MM.1S (cell line): ENCODE measurements at regions not wholly inside any gene's neighbourhood (a gene's known extent, or its start where the extent isn't known, plus 50 kb on each side); places are given as distances from the start of the nearest gene placed in this dataset.

Experiments used
- DNase-seq: peaks from one replicate; pipeline ENCODE4 v3.0.0-alpha.2; 2015
- H2AFZ ChIP-seq: fragments of 300-600 bp; sonication (generic); 2 replicates; pipeline ENCODE4 v1.6.0; 2016; ENCODE audit warnings: antibody characterized with exemption, low read length
- H3F3A ChIP-seq: fragments of 300-600 bp; sonication (generic); 2 replicates; pipeline ENCODE4 v1.6.1; 2016; ENCODE audit warnings: mild to moderate bottlenecking, antibody characterized with exemption, low read length, moderate library complexity, mixed read lengths; ENCODE audit not compliant: insufficient read depth
- H3K27ac ChIP-seq: fragments of 300-600 bp; sonication (generic); 2 replicates; pipeline ENCODE4 v1.5.1; 2016; ENCODE audit warnings: mild to moderate bottlenecking, low read length
- H3K27me3 ChIP-seq: fragments of 300-600 bp; sonication (generic); replicated peaks from 2 replicates; pipeline ENCODE4 v1.6.0; 2016; ENCODE audit warnings: low read length; ENCODE audit not compliant: insufficient read depth
- H3K36me3 ChIP-seq: fragments of 300-600 bp; sonication (generic); replicated peaks from 2 replicates; pipeline ENCODE4 v1.6.1; 2016; ENCODE audit warnings: mild to moderate bottlenecking, low read length, mixed read lengths; ENCODE audit not compliant: insufficient read depth
- H3K4me1 ChIP-seq: fragments of 300-600 bp; sonication (generic); 2 replicates; pipeline ENCODE4 v1.6.1; 2016; ENCODE audit warnings: low read length, mixed read lengths
- H3K4me2 ChIP-seq: fragments of 300-600 bp; sonication (generic); 2 replicates; pipeline ENCODE4 v1.6.0; 2016; ENCODE audit warnings: low read depth, low read length
- H3K4me3 ChIP-seq: fragments of 300-600 bp; sonication (generic); 2 replicates; pipeline ENCODE4 v1.5.1; 2016; ENCODE audit warnings: low read length, mixed read lengths
- H3K79me2 ChIP-seq: fragments of 300-600 bp; sonication (generic); 2 replicates; pipeline ENCODE4 v1.6.1; 2016; ENCODE audit warnings: mixed run types, low read length, mixed read lengths
- H3K9ac ChIP-seq: fragments of 300-600 bp; sonication (generic); 2 replicates; pipeline ENCODE4 v1.6.1; 2016; ENCODE audit warnings: low read length, mixed read lengths
- H3K9me2 ChIP-seq: fragments of 300-600 bp; sonication (generic); replicated peaks from 2 replicates; pipeline ENCODE4 v1.6.1; 2016; ENCODE audit warnings: mild to moderate bottlenecking, low read length, mixed read lengths; ENCODE audit not compliant: insufficient read depth
- H3K9me3 ChIP-seq: fragments of 300-600 bp; sonication (generic); replicated peaks from 2 replicates; pipeline ENCODE4 v1.6.1; 2016; ENCODE audit warnings: mild to moderate bottlenecking, low read length, mixed read lengths; ENCODE audit not compliant: insufficient read depth
- H4K20me1 ChIP-seq: fragments of 300-600 bp; sonication (generic); 2 replicates; pipeline ENCODE4 v1.6.1; 2016; ENCODE audit warnings: mild to moderate bottlenecking, low read length, moderate library complexity, mixed read lengths; ENCODE audit not compliant: insufficient read depth
- EZH2 ChIP-seq: fragments of 300-600 bp; sonication (generic); optimal IDR thresholded peaks from 2 replicates; pipeline ENCODE3; 2017; ENCODE audit warnings: low read depth, mild to moderate bottlenecking, antibody characterized with exemption, low read length, mixed read lengths
- EZH2phosphoT487 ChIP-seq: fragments of 300-600 bp; sonication (generic); IDR thresholded peaks from 2 replicates; pipeline ENCODE4 v1.6.1; 2018; ENCODE audit warnings: antibody characterized with exemption, low read length
- TF ChIP-seq, protein P1 (sequence below): fragments of 300-600 bp; sonication (generic); IDR thresholded peaks from 2 replicates; pipeline ENCODE4 v1.5.1; 2016; ENCODE audit warnings: antibody characterized with exemption, low read length, mixed read lengths

DNA sequence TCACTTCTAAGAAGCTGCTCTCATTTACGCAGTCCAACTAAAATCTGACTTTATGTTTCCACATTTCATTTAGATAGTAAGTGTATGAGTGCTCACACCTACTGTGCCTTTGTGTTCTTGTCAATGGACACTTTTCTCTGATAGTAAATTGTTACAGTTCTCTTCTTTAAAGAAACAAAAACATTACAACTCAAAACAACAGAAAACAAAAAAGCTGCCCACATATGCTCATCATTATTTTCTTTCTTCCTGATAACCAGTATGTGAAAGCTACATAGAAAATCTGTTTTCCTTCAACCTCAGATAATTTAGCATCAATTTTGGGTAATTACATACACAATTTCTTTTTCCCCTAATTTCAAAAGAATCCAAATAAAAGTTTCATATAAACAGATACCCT is 1247.8 kb upstream of the NXPH2 start:
- Histone ChIP-seq H3K27ac (no peak overlapping the region), H3K27me3 (no peaks in the 10 kb centered on the region), H4K20me1 (no peaks in the 10 kb centered on the region), H3K4me3 (no peak overlapping the region), H3K79me2 (no peaks in the 10 kb centered on the region), H2AFZ (no peak overlapping the region), H3K9ac (no peak overlapping the region), H3K4me2 (no peak overlapping the region), H3F3A (no peaks in the 10 kb centered on the region), H3K36me3 (no peaks in the 10 kb centered on the region), H3K9me2 (no peaks in the 10 kb centered on the region), H3K4me1 (no peaks in the 10 kb centered on the region), H3K9me3 (no peaks in the 10 kb centered on the region)
- no peak for DNase-seq
- TF ChIP-seq EZH2: no peak
- no peak for TF ChIP-seq EZH2phosphoT487
- TF ChIP-seq, protein P1, sequence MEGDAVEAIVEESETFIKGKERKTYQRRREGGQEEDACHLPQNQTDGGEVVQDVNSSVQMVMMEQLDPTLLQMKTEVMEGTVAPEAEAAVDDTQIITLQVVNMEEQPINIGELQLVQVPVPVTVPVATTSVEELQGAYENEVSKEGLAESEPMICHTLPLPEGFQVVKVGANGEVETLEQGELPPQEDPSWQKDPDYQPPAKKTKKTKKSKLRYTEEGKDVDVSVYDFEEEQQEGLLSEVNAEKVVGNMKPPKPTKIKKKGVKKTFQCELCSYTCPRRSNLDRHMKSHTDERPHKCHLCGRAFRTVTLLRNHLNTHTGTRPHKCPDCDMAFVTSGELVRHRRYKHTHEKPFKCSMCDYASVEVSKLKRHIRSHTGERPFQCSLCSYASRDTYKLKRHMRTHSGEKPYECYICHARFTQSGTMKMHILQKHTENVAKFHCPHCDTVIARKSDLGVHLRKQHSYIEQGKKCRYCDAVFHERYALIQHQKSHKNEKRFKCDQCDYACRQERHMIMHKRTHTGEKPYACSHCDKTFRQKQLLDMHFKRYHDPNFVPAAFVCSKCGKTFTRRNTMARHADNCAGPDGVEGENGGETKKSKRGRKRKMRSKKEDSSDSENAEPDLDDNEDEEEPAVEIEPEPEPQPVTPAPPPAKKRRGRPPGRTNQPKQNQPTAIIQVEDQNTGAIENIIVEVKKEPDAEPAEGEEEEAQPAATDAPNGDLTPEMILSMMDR: no peak

DNA sequence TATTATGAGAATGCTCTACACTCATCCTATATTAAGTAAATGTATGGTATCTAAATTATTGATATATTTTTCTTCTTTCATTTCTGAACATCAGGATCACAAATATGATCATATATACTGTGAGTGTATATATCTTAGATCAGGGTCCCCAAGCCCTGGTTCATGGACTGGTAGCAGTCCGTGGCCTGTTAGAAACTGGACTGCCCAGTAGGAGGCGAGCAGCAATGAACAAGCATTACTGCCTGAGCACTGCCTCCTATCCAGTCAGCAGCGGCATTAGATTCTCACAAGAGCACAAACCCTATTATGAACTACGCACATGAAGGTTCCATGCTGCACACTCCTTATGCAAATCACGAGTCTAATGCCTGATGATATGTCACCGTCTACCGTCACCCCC is 1247.1 kb upstream of the NXPH2 start:
- TF ChIP-seq EZH2phosphoT487 (no peak), EZH2 (no peak)
- TF ChIP-seq, protein P1: no peak
- Histone ChIP-seq H3K9me2 (no peaks in the 10 kb centered on the region), H4K20me1 (no peaks in the 10 kb centered on the region), H3K27me3 (no peaks in the 10 kb centered on the region), H3K9me3 (no peaks in the 10 kb centered on the region), H3K9ac (no peak overlapping the region), H3K4me1 (no peaks in the 10 kb centered on the region), H3K4me2 (no peak overlapping the region), H3K79me2 (no peaks in the 10 kb centered on the region), H2AFZ (no peak overlapping the region), H3K27ac (no peak overlapping the region), H3K36me3 (no peaks in the 10 kb centered on the region), H3K4me3 (no peak overlapping the region), H3F3A (no peaks in the 10 kb centered on the region)
- DNase-seq: no peak

DNA sequence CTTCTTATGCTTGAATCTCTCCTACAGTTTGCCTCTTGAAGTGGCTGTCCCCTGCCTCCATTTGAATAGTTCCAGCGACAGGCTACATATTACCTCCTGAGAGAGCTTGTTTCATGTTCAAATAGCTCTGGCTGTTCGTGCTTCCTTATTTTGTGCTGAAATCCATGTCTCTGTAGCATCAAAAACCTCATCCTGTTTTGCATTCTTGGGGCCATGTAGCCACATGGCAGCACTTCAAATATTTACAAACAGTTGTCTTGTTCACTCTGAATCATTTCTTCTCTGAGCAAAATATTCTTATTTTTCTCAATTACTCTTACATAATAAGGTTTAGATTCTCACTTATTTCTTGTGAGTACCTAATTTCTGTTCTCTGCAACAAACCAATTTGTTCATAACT is 1243.1 kb upstream of the NXPH2 start:
- Histone ChIP-seq H3K27me3 (no peaks in the 10 kb centered on the region), H3K4me2 (no peak overlapping the region), H2AFZ (no peak overlapping the region), H3K9me3 (no peaks in the 10 kb centered on the region), H3F3A (no peaks in the 10 kb centered on the region), H3K36me3 (no peaks in the 10 kb centered on the region), H3K4me3 (no peak overlapping the region), H3K27ac (no peak overlapping the region), H3K9ac (no peak overlapping the region), H3K9me2 (no peaks in the 10 kb centered on the region), H3K4me1 (no peaks in the 10 kb centered on the region), H3K79me2 (no peaks in the 10 kb centered on the region), H4K20me1 (no peaks in the 10 kb centered on the region)
- TF ChIP-seq EZH2 (no peak), EZH2phosphoT487 (no peak)
- TF ChIP-seq, protein P1: no peak
- no peak for DNase-seq
